ENCODE measurements at regions not wholly inside any gene's neighbourhood (a gene's known extent, or its start where the extent isn't known, plus 50 kb on each side); places are given as distances from the start of the nearest gene placed in this dataset.

DNA sequence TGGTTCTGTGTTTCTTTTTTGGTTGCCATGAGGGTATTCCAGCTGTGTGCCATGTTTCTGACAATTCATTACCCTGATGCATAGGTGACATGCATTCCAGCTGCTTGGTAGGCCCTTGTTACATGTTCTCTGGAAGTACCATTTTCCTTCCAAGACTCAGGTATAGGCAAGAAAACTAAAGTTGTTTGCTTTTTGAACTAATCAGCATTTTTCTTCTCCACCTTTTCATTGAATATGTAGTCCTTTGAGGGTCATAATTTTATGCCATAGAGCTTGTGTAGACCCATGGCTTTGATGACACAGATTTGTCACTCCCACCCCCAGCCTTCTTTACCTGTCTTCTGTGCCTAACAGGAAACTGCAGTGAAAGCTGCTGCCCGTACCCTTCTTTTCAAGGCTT is 339.2 kb downstream of the MED10 start:
- no peak overlapping the region for H3K4me3 Mint-ChIP-seq

GRCh38 chr5:6036006-6036405 is 342.3 kb downstream of the MED10 start:
- H3K4me1 Mint-ChIP-seq = no peaks in the 10 kb centered on the region
- no peaks in the 10 kb centered on the region for H3K27me3 Mint-ChIP-seq
- no peak overlapping the region for H3K27ac Mint-ChIP-seq
- ATAC-seq (replicated peaks) = no peak
- DNase-seq = no peak
- no peak overlapping the region for H3K4me3 Mint-ChIP-seq
- no peaks in the 10 kb centered on the region for H3K36me3 Mint-ChIP-seq
- H3K9me3 Mint-ChIP-seq = peaks cover 0 to 7% of the 10 kb centered on the region in 2 donors

More for the DNA sequence above, 339.2 kb downstream of the MED10 start:
- Mint-ChIP-seq H3K27ac (no peak overlapping the region), H3K36me3 (no peaks in the 10 kb centered on the region), H3K9me3 (no peaks in the 10 kb centered on the region), H3K27me3 (peaks cover 0 to 5% of the 10 kb centered on the region in 2 donors), H3K4me1 (no peaks in the 10 kb centered on the region)
- no peak for ATAC-seq (replicated peaks)
- no peak for DNase-seq

- Mint-ChIP-seq H3K27me3 (no peaks in the 10 kb centered on the region), H3K9me3 (peaks cover under 1 to 7% of the 10 kb centered on the region in 2 donors), H3K4me1 (no peaks in the 10 kb centered on the region), H3K36me3 (no peaks in the 10 kb centered on the region), H3K27ac (no peak overlapping the region), H3K4me3 (no peak overlapping the region)
- no peak for ATAC-seq (replicated peaks)
- no peak for DNase-seq
These were observed 348.5 kb downstream of the MED10 start for GRCh38 chr5:6029811-6030271.

GRCh38 chr5:6026766-6027406 is 351.5 kb downstream of the MED10 start:
- no peaks in the 10 kb centered on the region for H3K36me3 Mint-ChIP-seq
- H3K27me3 Mint-ChIP-seq = no peaks in the 10 kb centered on the region
- no peak for DNase-seq
- H3K9me3 Mint-ChIP-seq = peaks cover 2 to 7% of the 10 kb centered on the region in 2 donors
- no peak for ATAC-seq (replicated peaks)
- no peaks in the 10 kb centered on the region for H3K4me1 Mint-ChIP-seq
- H3K4me3 Mint-ChIP-seq = no peak overlapping the region
- no peak overlapping the region for H3K27ac Mint-ChIP-seq

GRCh38 chr5:6019612-6020011 is 358.7 kb downstream of the MED10 start:
- no peak for DNase-seq
- Mint-ChIP-seq H3K27ac (no peak overlapping the region), H3K4me1 (no peaks in the 10 kb centered on the region), H3K27me3 (no peaks in the 10 kb centered on the region), H3K36me3 (no peaks in the 10 kb centered on the region), H3K9me3 (no peaks in the 10 kb centered on the region), H3K4me3 (no peak overlapping the region)
- no peak for ATAC-seq (replicated peaks)

- Mint-ChIP-seq H3K4me1 (no peaks in the 10 kb centered on the region), H3K4me3 (no peak overlapping the region), H3K27me3 (no peaks in the 10 kb centered on the region), H3K36me3 (no peaks in the 10 kb centered on the region), H3K9me3 (peaks cover 5 to 6% of the 10 kb centered on the region in 2 donors), H3K27ac (no peak overlapping the region)
- no peak for DNase-seq
- ATAC-seq (replicated peaks) = no peak
These were observed 364.8 kb downstream of the MED10 start for GRCh38 chr5:6013506-6013905.

DNA sequence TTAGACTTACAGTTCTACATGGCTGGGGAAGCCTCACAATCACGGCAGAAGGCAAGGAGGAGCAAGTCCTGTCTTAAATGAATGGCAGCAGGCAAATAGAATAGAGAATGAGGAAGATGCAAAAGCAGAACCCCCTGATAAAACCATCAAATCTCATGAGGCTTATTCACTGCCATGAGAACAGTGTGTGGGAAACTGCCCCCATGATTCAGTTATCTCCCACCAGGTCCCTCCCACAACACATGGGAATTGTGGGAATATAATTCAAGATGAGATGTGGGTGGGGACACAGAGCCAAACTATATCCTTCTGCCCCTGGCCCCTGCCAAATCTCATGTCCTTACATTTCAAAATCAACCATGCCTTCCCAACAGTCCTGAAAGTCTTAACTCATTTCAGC is 367.1 kb downstream of the MED10 start:
- H3K27ac Mint-ChIP-seq = no peak overlapping the region
- DNase-seq = no peak
- H3K9me3 Mint-ChIP-seq = peaks cover 5 to 7% of the 10 kb centered on the region in 2 donors
- no peak for ATAC-seq (replicated peaks)
- H3K4me3 Mint-ChIP-seq = no peak overlapping the region
- no peaks in the 10 kb centered on the region for H3K36me3 Mint-ChIP-seq
- no peaks in the 10 kb centered on the region for H3K4me1 Mint-ChIP-seq
- peaks cover 0 to 7% of the 10 kb centered on the region in 2 donors for H3K27me3 Mint-ChIP-seq

DNA sequence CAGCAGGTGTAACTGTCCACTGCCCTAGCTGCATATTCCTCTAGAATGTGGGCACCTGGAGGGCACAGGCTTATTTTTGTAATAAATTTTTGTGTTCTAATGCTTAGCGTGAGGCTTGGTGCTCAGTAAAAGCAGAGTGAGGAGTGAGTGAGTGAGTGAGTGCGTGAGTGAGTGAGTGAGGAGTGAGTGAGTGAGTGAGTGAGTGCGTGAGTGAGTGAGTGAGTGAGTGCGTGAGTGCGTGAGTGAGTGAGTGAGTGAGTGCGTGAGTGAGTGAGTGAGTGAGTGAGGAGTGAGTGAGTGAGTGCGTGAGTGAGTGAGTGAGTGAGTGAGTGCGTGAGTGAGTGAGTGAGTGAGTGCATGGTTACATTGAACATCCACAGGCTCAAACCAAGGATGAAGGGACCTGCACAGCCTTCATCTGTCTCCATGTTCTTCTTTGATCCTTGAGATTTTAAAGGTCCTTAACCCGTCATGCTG is 371.5 kb downstream of the MED10 start:
- no peak for DNase-seq
- H3K36me3 Mint-ChIP-seq = no peaks in the 10 kb centered on the region
- no peak overlapping the region for H3K27ac Mint-ChIP-seq
- no peaks in the 10 kb centered on the region for H3K4me1 Mint-ChIP-seq
- no peak for ATAC-seq (replicated peaks)
- H3K4me3 Mint-ChIP-seq = no peak overlapping the region
- H3K27me3 Mint-ChIP-seq = peaks cover 0 to 11% of the 10 kb centered on the region in 2 donors
- peaks cover 0 to 2% of the 10 kb centered on the region in 2 donors for H3K9me3 Mint-ChIP-seq

GRCh38 chr5:6003040-6003825 is 375.1 kb downstream of the MED10 start:
- Mint-ChIP-seq H3K4me3 (no peak overlapping the region), H3K36me3 (no peaks in the 10 kb centered on the region), H3K9me3 (no peaks in the 10 kb centered on the region), H3K27me3 (peaks cover 0 to 11% of the 10 kb centered on the region in 2 donors), H3K4me1 (no peaks in the 10 kb centered on the region), H3K27ac (no peak overlapping the region)
- ATAC-seq (replicated peaks) (no peak), DNase-seq (no peak)

DNA sequence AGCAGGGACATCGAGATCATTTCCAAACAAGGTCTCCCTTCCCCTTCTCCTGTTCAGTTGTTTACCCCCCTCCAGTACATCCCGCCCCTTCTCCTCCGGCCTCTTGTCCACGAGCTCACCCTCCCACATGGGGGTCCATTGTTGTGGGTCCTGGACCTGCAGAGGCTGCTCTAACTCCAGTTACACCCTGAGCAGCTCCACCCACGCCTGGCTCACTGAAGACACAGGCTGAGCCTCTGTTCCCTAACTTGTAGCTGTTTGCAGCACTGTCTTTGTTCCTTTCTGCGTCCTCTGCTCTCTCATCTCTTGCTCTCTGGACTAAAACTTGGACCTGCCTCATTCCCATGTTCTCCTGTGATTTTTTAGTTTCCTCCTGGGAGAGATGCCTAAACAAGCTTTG is 377.5 kb downstream of the MED10 start:
- peaks cover 5% of the 10 kb centered on the region in 2 donors for H3K9me3 Mint-ChIP-seq

DNA sequence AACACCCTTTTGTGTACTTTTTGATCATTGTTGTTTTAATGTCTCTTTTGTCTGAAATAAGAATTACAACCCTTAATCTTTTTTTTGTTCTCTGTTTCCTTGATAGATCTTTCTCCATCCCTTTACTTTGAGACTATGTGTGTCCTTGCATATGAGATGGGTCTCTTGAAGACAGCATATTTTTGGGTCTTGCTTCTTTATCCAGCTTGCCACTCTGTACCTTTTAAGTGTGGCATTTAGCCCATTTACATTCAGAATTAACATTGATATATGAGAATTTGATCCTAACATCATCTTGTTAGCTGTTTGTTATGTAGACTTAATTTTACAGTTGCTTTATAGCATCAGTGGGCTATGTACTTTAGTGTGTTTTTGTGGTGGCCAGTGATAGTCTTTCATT is 382.5 kb downstream of the MED10 start:
- Mint-ChIP-seq H3K9me3 (peaks cover 22 to 35% of the 10 kb centered on the region in 2 donors), H3K27me3 (no peaks in the 10 kb centered on the region), H3K27ac (no peak overlapping the region), H3K36me3 (peaks cover 0 to 1% of the 10 kb centered on the region in 2 donors), H3K4me3 (no peak overlapping the region), H3K4me1 (no peaks in the 10 kb centered on the region)
- DNase-seq (no peak), ATAC-seq (replicated peaks) (no peak)

More for the DNA sequence above, 377.5 kb downstream of the MED10 start:
- H3K4me1 Mint-ChIP-seq = no peaks in the 10 kb centered on the region
- H3K27ac Mint-ChIP-seq = no peak overlapping the region
- no peak for DNase-seq
- no peak overlapping the region for H3K4me3 Mint-ChIP-seq
- H3K27me3 Mint-ChIP-seq = peaks cover 0 to 4% of the 10 kb centered on the region in 2 donors
- no peak for ATAC-seq (replicated peaks)
- H3K36me3 Mint-ChIP-seq = no peaks in the 10 kb centered on the region

DNA sequence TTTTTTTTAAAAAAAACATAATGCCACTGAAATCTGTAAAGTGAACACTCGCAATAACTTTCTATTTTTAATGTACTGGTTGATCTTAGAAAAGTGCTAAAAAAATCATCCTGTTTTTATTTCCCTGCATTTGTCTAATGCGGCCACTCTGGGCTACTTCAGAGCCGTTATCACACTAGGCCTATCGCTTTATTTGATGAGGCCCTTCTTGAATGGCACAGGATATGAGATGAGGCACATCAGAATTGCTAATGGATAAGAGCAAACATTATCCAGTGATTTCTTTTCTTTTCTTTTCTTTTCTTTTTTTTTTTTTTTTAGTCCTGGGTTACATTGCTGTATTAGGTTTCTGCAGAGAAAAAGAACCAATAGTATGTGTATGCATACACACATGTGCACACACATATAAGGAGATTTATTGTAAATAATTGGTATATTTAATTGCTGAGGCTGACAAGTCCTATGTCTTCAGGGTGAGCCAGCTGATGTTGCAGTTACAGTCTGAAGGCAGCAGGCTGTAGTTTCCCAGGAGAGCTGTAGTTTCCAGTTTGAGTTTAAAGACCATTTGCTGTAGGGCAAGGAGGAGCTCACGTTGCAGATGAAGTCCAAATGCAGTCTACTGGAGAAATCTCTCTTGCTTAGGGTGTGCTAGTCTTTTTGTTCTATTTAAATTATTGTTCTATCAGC is 391.7 kb downstream of the MED10 start:
- peaks cover 0 to 3% of the 10 kb centered on the region in 2 donors for H3K27me3 Mint-ChIP-seq
- no peak for DNase-seq
- H3K36me3 Mint-ChIP-seq = no peaks in the 10 kb centered on the region
- H3K9me3 Mint-ChIP-seq = peaks cover 3 to 4% of the 10 kb centered on the region in 2 donors
- no peak overlapping the region for H3K27ac Mint-ChIP-seq
- ATAC-seq (replicated peaks) = no peak
- no peak overlapping the region for H3K4me3 Mint-ChIP-seq
- no peaks in the 10 kb centered on the region for H3K4me1 Mint-ChIP-seq

DNA sequence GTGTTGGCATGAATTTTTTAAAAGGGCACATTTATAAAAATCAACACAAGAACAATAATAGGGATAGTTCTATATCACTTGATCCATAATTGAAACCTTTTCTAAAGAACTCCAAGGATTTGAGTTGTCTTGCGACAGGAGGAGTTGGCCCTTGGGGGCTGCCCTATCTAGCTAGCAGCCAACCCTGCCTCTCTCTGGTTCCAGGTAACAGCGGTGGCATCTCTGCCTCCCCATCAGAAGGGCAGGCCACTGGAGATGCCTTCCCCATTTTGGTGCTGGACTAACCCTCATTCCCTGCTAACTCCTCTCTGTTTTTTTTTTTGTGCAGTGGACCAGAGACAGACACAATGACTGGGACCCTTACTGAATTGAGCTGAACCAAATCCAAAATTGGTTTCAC is 393.0 kb downstream of the MED10 start:
- H3K27me3 Mint-ChIP-seq = peaks cover 1 to 3% of the 10 kb centered on the region in 2 donors
- H3K4me1 Mint-ChIP-seq = no peaks in the 10 kb centered on the region
- H3K27ac Mint-ChIP-seq = no peak overlapping the region
- DNase-seq (no peak), ATAC-seq (replicated peaks) (no peak)
- H3K9me3 Mint-ChIP-seq = peaks cover 0 to 3% of the 10 kb centered on the region in 2 donors
- H3K4me3 Mint-ChIP-seq = no peak overlapping the region
- H3K36me3 Mint-ChIP-seq = no peaks in the 10 kb centered on the region

- ATAC-seq (replicated peaks) (no peak), DNase-seq (no peak)
- no peak overlapping the region for H3K27ac Mint-ChIP-seq
- H3K36me3 Mint-ChIP-seq = no peaks in the 10 kb centered on the region
- no peak overlapping the region for H3K4me3 Mint-ChIP-seq
- no peaks in the 10 kb centered on the region for H3K4me1 Mint-ChIP-seq
- peaks cover 3 to 4% of the 10 kb centered on the region in 2 donors for H3K27me3 Mint-ChIP-seq
- no peaks in the 10 kb centered on the region for H3K9me3 Mint-ChIP-seq
These were observed 394.9 kb downstream of the MED10 start for GRCh38 chr5:5983261-5983980.
